NCI-H1436 (cell line): ENCODE measurements at regions not wholly inside any gene's neighbourhood (a gene's known extent, or its start where the extent isn't known, plus 50 kb on each side); places are given as distances from the start of the nearest gene placed in this dataset.

Source experiments
- DNase-seq: peaks from one replicate; lab custom pipeline; 2025; lab: John Stamatoyannopoulos, UW

DNA sequence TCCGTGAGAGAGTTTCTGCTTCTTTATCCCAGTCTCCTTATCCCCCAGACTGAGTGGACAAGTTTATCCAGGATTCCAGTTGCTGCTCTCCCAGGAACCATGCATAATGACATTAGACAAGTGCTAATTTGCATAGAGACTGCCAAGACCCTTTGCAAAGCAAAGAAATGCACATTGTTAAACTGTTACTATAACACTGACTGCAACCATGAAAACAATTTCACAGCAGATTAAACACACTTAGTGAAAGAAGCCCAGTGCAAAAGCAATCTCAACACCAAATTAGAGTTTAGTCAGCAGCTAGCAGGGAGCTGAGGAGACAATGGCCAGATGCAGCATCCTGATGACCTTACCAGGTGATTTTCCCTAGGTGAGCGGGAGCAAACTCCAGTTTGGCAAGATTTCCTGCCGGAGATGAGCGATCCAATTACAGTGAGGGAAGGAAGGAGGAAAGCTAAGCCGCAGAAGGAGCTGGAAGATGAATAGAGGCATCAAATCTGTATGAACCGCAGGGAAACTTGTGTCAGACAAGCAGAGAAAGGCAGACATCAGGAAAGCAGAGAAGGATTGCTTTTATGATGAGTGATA, 273.8 kb upstream of the B3GAT1 start:
- no peak for DNase-seq

DNA sequence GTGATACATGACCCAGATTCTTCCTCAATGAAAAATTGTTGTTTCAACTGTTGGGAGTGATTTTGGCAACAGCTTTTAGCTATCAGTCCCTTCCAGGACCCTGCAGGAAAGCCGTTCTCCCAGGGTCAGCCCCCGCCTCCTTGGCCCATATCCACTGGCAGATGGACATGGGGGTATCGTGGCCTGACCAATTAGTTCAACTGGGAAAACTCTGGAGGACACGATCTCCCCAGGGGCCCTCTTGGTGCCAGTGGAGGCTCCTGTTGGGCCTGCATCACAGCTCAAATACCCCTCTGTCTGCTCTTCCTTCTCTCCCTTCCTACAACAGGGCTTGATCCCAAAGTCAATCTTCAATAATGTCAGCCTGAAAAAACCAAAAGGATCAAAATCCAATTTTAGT, 272.5 kb upstream of the B3GAT1 start:
- DNase-seq = no peak

DNA sequence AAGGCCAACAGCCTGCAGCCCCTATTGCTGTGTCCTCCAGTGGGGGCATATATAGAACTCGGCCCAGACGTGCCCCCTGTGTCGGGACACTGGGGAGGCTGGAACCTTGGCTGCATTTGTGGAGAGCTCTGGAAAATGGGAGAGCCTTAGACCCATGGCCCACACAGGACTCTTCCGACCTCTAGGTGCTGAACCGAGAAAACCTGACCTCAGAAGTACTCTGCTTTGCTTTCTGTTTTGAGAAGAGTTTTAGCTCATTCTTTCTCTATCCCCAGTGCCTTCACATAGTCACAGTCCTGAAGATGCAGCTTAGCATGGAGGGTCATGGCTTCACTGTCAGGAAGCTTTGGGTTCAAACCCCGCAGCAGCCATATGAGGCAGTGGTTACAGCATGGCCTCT, 271.8 kb upstream of the B3GAT1 start:
- no peak for DNase-seq

DNA sequence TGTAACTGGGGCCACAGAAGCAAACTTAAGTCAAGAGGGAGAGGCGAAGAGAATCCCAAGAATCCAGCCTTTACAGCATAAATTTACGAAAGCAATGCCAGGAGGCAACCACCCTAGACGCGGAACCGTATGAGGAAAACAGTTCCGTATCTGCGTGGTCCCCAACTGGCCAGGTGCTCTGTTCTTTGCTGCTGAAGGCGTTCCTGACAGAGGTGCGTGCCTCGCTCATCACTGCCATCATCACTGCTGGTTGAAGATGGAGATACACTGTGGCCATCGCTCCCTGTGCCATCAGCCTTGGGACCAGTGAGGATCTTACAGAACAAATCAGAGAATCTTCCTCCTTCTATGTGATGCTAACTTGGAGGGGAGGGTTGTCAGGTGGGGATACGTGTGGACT, 270.5 kb upstream of the B3GAT1 start:
- DNase-seq = no peak

DNA sequence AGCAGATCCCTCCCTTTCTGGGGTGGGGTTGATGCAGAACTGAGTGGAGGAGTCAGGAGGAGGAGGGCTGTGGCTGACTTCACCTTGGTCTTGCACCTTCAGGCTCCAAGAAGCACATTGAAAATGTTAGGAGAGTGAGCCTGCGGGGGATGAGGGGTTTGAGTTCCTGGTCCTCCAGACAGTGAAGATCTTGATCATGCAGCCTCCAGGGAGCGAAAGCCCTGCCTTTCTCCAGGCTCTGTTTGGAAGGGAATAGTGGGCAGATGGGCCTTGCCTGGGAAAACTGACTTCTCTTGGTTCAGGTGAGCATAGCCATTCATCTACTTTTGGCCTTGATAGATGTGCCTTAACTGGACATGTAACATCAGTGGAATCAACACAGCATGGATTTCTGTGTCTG, 267.6 kb upstream of the B3GAT1 start:
- DNase-seq = no peak

DNA sequence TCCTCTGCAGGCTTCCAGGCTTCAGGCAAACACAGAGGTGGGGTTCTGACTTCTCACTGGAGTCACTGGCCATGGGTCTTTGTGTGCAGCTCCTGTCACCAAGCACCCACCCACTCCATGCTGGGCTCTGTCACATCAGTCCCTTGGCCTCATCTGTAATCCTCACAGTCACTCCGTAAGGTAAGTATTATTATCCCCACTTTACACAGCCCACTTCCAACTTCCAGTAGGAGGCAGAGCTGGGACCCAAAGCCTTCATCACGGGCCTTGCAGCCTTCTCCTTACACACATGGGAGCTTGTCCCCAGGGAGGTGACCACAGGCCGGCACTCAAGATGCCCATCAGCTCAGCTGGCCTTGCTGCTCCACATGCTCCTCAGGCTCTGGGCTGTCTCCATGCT, 266.7 kb upstream of the B3GAT1 start:
- DNase-seq = no peak

DNA sequence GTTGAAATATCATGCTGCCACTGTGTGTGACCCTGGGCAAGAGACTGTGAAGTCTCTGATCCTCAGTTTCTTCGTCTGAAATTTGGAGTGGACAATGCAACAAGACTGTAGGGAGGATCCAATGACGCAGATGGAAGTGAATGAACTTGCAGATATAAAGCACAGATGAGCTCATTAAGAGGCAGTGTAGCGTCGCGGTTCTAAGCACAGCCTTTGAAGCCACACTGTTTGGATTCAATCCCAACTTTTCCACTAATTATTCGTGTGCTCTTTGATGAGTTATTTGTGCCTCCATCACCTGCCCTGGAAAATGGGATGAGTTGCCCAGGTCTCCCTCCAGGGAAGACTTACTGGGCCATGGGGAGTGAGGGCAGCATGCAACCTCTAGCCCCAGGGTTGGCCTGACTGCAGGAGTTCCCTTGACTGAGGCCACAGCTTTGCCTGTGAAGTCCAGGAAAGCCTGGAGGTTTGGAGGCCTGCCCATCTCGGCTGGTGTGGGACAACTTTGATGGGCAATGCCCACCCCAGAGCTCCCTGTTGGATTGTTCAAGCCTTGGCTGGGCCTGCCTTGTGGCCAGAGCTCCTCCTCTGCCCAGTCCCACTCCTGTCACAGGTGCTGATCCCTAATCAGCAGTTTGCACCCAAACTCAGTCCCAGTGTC, 266.0 kb upstream of the B3GAT1 start:
- DNase-seq = no peak

DNA sequence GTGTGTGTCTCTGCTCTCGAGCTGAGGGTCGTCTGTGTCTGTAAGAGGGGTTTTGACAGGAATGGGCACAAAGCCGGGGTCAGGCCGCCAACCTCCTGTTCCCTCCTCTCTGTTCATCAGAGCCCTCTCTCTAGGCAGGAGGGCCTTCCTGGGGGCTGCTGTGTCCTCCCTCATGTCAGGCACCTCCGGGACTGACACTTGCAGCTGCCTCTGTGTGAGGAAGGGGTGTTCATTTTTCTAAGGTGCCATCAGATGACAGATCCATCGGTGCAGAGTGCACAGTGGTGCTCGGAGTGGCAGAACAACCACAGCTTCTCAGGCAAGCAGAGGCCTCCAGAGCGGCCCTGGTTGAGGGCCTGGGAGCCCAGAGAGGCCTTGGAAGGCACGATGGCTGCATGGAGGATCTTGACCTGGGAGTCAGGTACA, 265.4 kb upstream of the B3GAT1 start:
- no peak for DNase-seq

DNA sequence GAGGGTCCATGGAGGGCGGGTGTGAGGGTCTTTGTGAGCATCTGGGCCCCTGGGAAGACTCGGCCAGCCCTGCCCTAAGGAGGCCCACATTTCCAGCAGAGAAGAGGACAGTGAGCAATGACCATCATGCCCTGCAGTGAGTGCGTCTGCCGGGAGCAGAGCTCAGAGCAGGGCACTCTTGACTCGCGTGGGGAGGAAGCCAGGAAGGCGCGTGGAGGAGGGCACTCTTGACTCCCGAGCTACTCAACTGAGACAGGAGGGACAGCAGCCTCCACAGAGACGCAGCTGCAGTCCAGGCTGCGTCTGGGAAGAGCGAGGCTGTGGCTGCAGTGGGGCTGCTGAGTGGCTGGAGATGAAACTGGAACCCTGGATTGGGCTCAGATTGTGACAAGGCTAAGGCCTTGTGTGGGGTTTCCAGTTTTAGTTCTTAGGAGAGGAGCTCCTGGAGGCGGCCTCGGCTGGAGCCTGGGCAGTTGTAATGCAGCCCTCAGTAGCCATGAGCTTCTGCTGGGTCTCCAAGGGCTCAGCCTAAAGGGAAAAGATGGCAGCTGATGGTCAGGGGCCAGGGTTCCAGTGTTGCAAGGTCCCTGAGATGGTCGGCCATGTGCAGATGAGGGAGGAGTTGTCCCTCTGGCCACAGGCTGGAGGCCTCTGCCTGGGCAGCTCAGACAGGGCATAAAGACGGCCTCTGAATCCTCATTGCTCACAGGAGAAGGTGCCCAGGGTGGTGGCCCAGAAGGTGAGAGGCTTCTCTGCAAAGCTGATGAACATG, 264.7 kb upstream of the B3GAT1 start:
- no peak for DNase-seq

DNA sequence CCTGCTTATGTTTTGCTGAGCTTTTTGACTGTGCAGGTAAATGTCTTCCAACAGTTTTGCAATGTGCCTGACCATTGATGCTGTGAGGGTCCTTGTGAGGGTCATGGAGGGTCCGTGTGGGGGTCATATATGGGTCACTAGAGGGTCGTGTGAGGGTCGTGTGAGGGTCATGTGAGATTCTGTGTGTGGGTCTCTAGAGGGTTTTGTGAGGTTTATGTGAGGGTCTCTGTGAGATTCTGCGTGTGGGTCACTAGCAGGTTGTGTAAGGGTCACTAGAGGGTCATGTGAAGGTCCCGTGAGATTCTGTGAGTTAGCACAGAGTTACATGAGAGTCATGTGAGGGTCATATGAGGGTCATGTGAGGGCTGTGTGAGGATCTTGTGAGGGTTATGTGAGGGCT, 263.9 kb upstream of the B3GAT1 start:
- no peak for DNase-seq

DNA sequence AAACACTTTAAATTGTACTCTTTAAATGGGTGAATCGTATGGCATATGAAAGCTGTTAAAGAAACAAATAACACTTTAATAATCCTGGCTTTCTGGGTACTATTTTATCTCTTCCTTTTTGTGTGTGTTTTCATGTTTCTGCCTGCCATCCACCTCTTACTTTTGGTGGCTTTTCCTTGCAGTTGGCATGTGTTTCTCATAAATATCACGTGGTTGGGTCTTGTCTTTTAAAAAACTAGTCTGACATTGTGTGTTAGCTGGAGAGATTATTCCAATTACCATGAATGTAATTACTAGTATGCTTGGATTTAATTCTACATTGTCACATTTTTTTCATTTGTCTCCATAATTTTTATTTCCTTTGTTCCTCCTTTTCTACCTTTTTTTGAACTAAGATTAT, 262.9 kb upstream of the B3GAT1 start:
- no peak for DNase-seq

DNA sequence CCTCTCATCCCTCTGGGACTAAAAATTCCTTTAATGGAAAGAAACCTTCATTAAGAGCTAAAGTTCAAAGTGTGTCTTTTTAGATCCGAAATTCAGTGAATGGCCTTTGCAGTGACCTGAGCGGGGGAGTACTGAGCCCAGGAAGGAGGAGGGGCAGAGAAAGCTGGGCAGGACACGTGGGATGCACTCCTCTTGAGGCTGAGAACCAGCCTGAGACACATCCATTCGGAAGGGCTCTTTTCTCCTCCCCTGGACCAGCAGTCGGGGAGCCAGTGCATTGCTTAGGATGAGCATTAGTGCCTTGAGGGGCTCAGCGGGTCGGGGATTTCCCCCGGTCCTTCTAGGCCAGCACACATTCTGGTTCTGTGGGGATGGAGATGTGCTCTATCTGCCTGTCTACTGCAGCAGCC, 258.9 kb upstream of the B3GAT1 start:
- no peak for DNase-seq

DNA sequence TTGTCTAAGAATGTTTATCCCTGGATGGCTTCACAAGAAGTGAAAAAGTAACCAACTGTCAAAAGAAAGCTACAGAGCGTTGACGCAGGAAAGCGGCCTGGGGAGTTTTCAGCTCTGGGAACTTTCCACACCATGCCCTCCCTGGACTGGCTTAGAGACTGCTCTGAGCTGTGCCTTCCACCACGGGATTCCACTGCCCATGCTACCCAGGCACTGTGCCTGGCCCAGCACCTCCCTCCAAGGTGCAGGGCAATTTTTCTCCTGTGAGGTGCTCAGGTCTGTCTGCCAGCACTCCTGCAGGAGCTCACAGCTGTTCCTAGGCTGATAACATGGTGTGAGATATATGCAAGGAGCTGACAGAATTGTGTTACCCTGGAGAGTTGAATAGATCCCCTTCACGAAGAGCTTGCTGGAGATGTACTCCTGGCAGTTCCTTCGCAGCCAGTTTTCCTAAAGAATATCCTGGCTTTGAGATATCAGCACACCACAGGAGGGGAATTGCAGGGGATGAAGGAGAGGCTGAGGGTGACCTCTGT, 258.3 kb upstream of the B3GAT1 start:
- DNase-seq = no peak

DNA sequence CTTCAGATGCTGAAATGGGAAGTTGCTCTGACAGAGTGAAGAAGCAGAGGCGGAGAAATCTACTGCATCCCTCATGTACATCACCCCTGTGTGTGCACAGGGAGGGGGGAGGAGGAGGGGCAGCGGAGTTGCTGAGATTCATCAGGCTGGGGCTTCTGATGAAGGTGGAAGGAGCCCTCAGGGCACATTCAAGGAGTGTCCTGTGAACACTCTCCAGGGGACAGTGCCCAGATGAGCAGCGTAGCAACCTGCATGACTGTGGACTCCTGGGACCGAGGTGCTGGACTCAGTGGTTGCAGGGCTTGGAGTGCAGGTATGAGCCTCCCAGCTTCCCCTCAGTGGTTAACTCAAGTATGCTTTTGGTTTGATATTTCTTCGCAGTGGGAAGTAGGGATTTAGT, 257.8 kb upstream of the B3GAT1 start:
- no peak for DNase-seq

DNA sequence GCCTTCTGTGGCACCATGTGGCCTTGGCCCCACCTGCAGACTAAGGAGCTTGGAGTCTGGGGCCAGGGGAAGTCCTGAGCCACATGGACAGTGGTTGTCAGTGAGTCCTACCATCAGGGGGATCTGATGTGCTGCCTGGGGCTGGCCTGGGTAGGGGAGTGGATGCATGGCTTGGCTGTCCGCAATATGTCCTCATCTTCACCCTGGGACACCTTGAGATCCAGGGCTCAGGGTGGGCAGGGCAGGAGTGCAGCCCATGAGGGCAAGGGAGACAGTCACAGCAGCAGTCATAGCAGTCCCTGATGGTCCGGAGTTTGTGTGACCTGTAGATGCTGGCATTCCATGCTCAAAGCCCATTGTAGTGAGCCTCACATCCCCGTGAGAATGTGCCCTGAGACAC, 256.8 kb upstream of the B3GAT1 start:
- no peak for DNase-seq

DNA sequence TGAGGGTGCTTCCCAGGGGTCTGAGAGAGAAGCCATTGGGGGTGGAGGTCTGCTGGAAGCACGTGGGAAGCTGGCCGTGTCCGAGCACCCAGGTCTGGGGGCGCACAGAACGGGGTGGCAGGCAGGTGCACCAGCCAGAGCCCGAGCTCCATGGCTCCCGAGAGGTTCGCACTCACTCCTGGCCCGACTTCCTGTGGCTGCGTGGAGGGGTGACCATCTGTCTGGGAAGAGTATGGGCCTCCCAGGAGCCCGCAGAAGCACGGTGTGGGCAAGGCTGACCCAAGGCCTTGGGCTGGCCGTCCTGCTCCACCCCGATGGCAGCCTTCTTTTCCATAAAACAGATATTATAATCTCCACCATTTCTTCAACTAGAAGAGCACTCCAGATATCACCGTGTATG, 256.0 kb upstream of the B3GAT1 start:
- DNase-seq = no peak

DNA sequence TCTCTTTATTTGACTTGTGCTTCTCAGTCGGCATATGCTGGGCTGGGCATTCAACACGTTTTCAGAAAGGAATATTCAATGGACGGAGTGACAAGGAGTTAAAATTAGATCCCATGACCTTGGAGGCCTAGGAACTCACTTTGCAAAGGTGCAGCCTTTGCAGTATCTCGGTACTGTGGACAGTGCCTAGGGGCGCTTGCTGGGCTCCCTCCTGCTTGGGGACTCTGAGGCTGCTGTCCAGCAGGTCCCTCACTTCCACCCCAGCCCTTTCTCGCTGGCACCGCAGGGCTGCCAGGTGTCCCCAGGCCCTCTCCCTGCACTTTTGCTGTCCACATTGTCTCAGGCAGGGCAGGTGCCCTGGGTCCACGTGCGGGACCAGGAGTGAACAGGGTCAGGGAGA, 255.5 kb upstream of the B3GAT1 start:
- DNase-seq = no peak

DNA sequence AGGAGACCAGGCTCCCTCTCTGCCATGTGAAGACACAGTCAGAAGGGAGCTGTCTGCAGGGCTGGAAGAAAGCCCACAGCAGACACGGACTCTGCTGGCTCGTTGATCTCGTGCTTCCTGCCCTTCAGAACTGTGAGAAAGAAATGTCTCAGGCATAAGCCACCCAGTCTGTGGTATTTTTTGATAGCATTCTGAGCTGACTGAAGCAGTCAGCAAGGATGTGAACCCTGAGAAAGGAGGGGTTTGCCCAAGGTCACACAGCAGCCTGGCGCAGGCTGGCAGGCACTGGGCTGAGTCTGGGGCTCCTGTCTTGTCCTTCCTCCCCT, 255.1 kb upstream of the B3GAT1 start:
- DNase-seq = no peak

DNA sequence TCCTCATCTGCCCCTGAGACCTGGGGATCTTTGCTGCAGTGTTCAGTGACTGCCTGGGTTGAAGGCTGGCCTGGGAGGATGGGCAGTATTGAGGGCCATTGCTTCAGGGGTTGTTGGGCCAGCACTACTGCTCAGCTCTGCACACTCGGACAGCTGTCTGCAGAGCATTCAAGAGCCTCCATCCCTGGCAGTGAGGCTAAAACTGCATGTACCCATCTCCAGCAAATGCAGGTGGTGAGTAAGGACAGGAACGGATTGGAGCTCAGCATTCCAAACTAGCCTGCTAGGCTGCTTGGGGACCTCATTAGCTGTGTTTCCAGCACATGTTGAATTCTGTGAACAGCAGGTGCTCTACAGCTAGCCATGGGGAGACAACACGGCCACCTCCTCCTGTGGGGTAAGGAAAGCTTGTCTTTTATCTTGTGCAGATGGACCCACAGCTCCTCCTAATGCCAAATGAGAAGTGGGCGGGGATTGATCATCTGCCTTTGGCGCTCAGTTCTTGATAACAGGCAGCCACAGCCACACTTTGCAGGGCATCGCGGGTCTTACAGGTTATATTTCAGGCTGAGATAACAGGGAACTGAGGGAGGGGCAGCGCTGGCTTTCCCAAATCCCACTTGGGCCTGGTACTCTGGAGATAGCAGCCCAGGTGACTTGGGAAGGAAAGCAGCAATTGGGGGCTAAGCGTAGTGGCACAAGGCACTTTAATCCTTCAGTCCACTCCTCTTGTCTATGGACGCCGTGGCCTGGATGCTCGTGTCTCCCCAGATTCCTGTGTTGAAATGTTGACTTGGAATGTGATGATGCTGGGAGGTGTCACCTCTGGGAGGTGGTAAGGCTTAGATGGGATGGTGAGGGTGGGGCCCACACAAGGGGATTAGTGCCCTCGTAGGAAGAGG, 254.5 kb upstream of the B3GAT1 start:
- DNase-seq = no peak

DNA sequence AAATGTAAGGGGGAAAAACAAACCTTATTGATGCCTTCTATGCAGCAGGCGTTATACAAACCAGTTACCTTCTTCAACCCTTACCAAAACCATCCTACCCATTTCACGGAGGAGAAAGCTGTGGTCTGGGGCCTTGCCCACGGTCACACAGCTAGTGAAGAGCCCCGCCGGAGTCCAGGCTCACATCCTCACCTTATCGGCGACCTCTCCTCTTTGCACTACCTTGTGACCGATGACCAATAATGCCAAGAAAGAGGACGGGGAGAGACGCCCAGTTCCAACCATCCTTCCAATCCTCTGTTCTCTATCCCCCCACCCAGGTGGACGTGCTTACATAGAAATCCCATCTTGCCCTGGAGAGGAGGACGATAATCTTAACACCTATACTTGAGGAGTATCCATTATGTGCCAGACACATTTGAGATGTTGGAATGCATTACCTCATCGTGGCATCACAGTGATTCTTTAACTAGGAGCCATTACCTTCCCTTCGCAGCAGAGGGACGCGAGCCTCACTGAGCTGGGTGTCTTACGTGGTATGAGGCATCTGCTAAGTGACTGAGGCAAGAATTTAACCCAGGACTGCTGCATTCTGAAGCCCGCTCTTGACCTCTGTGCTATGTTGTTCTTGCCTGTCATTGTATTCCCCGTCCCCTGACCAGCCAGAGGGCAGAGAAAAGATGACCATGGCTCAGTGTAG, 253.7 kb upstream of the B3GAT1 start:
- no peak for DNase-seq

DNA sequence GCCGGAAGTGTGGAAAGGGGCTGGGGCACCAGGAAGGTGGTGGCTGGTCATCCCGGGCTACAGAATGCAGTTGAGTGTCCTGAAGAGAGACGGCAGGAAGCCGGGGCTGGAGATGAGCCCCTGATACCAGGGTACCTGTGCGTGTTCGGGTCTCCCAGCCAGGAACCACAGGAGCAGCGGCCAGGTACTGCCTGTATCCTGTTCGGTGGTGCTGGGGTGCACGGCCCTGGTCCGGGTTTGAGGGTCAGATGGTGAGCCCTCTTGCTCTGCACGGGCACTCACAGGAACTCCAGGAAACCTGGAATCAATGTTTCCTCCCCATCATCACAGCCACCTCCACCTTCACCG, 253.1 kb upstream of the B3GAT1 start:
- no peak for DNase-seq
